Osteoblast (primary cell): ENCODE measurements at regions not wholly inside any gene's neighbourhood (a gene's known extent, or its start where the extent isn't known, plus 50 kb on each side); places are given as distances from the start of the nearest gene placed in this dataset.

ENCODE experiments used
- DNase-seq: peaks from one replicate; pipeline ENCODE4 v3.0.0; 2011; ENCODE audit warnings: low spot score, mixed read lengths; ENCODE audit not compliant: insufficient read length; ENCODE audit errors: missing footprints
- H2AFZ ChIP-seq: 2 replicates; pipeline ENCODE4 v1.6.0; 2011; ENCODE audit warnings: mild to moderate bottlenecking, low read length
- H3K27ac ChIP-seq: 2 replicates; pipeline ENCODE4 v1.5.1; 2011; ENCODE audit warnings: mild to moderate bottlenecking, low read depth, low read length, moderate library complexity
- H3K27me3 ChIP-seq: 2 replicates; pipeline ENCODE4 v1.6.0; 2012; ENCODE audit warnings: mild to moderate bottlenecking, control low read depth, inconsistent platforms, low read length, moderate library complexity; ENCODE audit not compliant: insufficient read depth
- H3K36me3 ChIP-seq: 2 replicates; pipeline ENCODE4 v1.5.1; 2011; ENCODE audit warnings: mild to moderate bottlenecking, low read length, control low read depth, moderate library complexity; ENCODE audit not compliant: insufficient read depth
- H3K4me1 ChIP-seq: 2 replicates; pipeline ENCODE4 v1.5.1; 2011; ENCODE audit warnings: mild to moderate bottlenecking, low read length, control low read depth, moderate library complexity; ENCODE audit not compliant: insufficient read depth
- H3K4me2 ChIP-seq: 2 replicates; pipeline ENCODE4 v1.6.0; 2011; ENCODE audit warnings: mild to moderate bottlenecking, low read length; ENCODE audit not compliant: insufficient read depth
- H3K4me3 ChIP-seq: fragments of 200-600 bp; sonication (generic); 3 replicates; pipeline ENCODE4 v1.5.1; 2012; ENCODE audit warnings: mild to moderate bottlenecking, low read length, inconsistent platforms; ENCODE audit not compliant: insufficient read depth
- H3K79me2 ChIP-seq: 2 replicates; pipeline ENCODE4 v1.6.0; 2012; ENCODE audit warnings: mild to moderate bottlenecking, low read length, control low read depth, inconsistent platforms; ENCODE audit not compliant: insufficient read depth
- H3K9me3 ChIP-seq: 2 replicates; pipeline ENCODE4 v1.5.1; 2011; ENCODE audit warnings: low read depth, low read length, control low read depth
- H4K20me1 ChIP-seq: 2 replicates; pipeline ENCODE4 v1.6.0; 2012; ENCODE audit warnings: mild to moderate bottlenecking, low read length, control low read depth; ENCODE audit not compliant: insufficient read depth
- TF ChIP-seq, protein P1 (sequence below): IDR thresholded peaks from 2 replicates; pipeline ENCODE4 v1.5.1; 2011; ENCODE audit warnings: mild to moderate bottlenecking, low read depth, low read length, moderate library complexity; ENCODE audit errors: extremely low read depth

DNA sequence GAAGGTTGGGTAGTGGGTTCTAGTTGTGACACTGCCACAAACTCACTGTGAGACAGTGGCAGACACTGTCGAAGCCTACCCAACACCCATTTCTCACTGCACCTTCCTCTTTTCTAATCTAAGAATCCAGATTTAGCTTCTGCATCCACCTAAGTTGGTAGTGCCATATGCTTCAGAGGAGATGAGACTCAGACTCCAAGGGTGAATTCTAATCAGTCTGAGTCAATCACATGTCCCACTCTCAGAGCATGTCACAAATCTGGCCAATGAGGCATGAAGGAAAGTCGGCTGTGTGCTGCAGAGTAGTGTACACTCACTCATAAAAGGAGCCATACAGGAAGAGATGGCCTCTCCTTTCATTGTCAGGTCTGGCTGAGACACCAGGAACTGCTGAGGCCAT lies 102.1 kb upstream of the RAP1B start:
- DNase-seq: no peak
- H3K4me1 ChIP-seq: no peaks in the 10 kb centered on the region
- H4K20me1 ChIP-seq: no peaks in the 10 kb centered on the region
- no peak overlapping the region for H3K27ac ChIP-seq
- H3K36me3 ChIP-seq: no peaks in the 10 kb centered on the region
- no peaks in the 10 kb centered on the region for H3K9me3 ChIP-seq
- H2AFZ ChIP-seq: no peak overlapping the region
- H3K4me3 ChIP-seq: no peak overlapping the region
- H3K27me3 ChIP-seq: no peaks in the 10 kb centered on the region
- H3K4me2 ChIP-seq: no peak overlapping the region
- no peaks in the 10 kb centered on the region for H3K79me2 ChIP-seq
- TF ChIP-seq, protein P1, sequence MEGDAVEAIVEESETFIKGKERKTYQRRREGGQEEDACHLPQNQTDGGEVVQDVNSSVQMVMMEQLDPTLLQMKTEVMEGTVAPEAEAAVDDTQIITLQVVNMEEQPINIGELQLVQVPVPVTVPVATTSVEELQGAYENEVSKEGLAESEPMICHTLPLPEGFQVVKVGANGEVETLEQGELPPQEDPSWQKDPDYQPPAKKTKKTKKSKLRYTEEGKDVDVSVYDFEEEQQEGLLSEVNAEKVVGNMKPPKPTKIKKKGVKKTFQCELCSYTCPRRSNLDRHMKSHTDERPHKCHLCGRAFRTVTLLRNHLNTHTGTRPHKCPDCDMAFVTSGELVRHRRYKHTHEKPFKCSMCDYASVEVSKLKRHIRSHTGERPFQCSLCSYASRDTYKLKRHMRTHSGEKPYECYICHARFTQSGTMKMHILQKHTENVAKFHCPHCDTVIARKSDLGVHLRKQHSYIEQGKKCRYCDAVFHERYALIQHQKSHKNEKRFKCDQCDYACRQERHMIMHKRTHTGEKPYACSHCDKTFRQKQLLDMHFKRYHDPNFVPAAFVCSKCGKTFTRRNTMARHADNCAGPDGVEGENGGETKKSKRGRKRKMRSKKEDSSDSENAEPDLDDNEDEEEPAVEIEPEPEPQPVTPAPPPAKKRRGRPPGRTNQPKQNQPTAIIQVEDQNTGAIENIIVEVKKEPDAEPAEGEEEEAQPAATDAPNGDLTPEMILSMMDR: no peak

GRCh38 chr12:68509242-68509641 lies 101.5 kb upstream of the RAP1B start:
- Histone ChIP-seq H3K4me2 (no peak overlapping the region), H3K79me2 (no peaks in the 10 kb centered on the region), H2AFZ (no peak overlapping the region), H4K20me1 (no peaks in the 10 kb centered on the region), H3K9me3 (no peaks in the 10 kb centered on the region), H3K4me3 (no peak overlapping the region), H3K27ac (no peak overlapping the region), H3K27me3 (no peaks in the 10 kb centered on the region), H3K36me3 (no peaks in the 10 kb centered on the region), H3K4me1 (no peaks in the 10 kb centered on the region)
- TF ChIP-seq, protein P1: no peak
- no peak for DNase-seq

GRCh38 chr12:68510397-68510796 lies 100.3 kb upstream of the RAP1B start:
- H2AFZ ChIP-seq: no peak overlapping the region
- no peaks in the 10 kb centered on the region for H3K79me2 ChIP-seq
- H3K4me3 ChIP-seq: no peak overlapping the region
- no peaks in the 10 kb centered on the region for H4K20me1 ChIP-seq
- no peaks in the 10 kb centered on the region for H3K9me3 ChIP-seq
- TF ChIP-seq, protein P1: no peak
- no peaks in the 10 kb centered on the region for H3K36me3 ChIP-seq
- no peaks in the 10 kb centered on the region for H3K4me1 ChIP-seq
- H3K27ac ChIP-seq: no peak overlapping the region
- no peaks in the 10 kb centered on the region for H3K27me3 ChIP-seq
- H3K4me2 ChIP-seq: no peak overlapping the region
- DNase-seq: no peak

- TF ChIP-seq, protein P1: no peak
- Histone ChIP-seq H3K27me3 (no peaks in the 10 kb centered on the region), H4K20me1 (no peaks in the 10 kb centered on the region)
Measured at GRCh38 chr12:68514807-68515411, 95.8 kb upstream of the RAP1B start.

More at GRCh38 chr12:68514807-68515411, 95.8 kb upstream of the RAP1B start:
- Histone ChIP-seq H3K79me2 (no peaks in the 10 kb centered on the region), H2AFZ (no peak overlapping the region), H3K27ac (no peak overlapping the region), H3K4me1 (no peaks in the 10 kb centered on the region), H3K36me3 (no peaks in the 10 kb centered on the region), H3K4me2 (no peak overlapping the region), H3K9me3 (no peaks in the 10 kb centered on the region), H3K4me3 (no peak overlapping the region)
- no peak for DNase-seq
